ENCODE measurements at regions not wholly inside any gene's neighbourhood (a gene's known extent, or its start where the extent isn't known, plus 50 kb on each side); places are given as distances from the start of the nearest gene placed in this dataset.

DNA sequence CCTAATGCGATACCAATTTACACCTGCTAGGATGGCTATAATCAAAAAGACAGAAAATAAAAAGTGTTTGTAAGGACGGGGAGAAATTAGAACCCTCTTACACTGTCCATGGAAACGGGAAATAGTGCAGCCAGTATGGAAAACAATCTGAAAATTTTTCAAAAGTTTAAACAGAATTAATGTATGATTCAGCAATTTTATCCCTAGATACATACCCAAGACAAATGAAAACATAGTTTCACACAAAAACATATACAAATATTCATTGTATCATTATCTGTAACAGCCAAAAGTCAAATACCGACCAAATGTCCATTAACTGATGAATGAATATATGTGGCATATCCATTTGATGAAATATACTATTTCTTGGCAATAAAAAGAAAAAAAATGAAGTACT, 313.5 kb upstream of the GYPC start:
- no peaks in the 10 kb centered on the region for H3K36me3 ChIP-seq (replicated peaks in 1 of 2; ENCODE audit: control extremely low read depth in 1 of 2, control insufficient read depth in 1 of 2, extremely low read depth in 1 of 2, insufficient read depth in 2 of 2, low read length in 1 of 2)
- H3K4me1 Mint-ChIP-seq, result no peaks in the 10 kb centered on the region
- no peaks in the 10 kb centered on the region for H3K27me3 Mint-ChIP-seq
- H3K4me1 ChIP-seq (ENCODE audit: control insufficient read depth in 2 of 2, insufficient read depth in 2 of 2, low read length in 2 of 2), result no peaks in the 10 kb centered on the region
- H3K9ac ChIP-seq (ENCODE audit: low read length), result no peak overlapping the region
- ATAC-seq (ENCODE audit: low read depth) (no peak), DNase-seq (no peak)
- H3K9me3 Mint-ChIP-seq (ENCODE audit: insufficient read depth), result no peaks in the 10 kb centered on the region
- TF ChIP-seq EZH2 (IDR thresholded peaks at IDR 0.05; ENCODE audit: borderline replicate concordance, insufficient read depth, low read depth, low read length, poor library complexity, severe bottlenecking), result no peak
- H3K4me2 ChIP-seq (replicated peaks; ENCODE audit: low read depth, low read length, poor library complexity, severe bottlenecking), result no peak overlapping the region
- no peak overlapping the region for H3K27ac Mint-ChIP-seq
- H3K9me3 ChIP-seq (ENCODE audit: control extremely low read depth in 1 of 3, control insufficient read depth in 2 of 3, insufficient read depth in 1 of 3, low read length in 2 of 3), result no peaks in the 10 kb centered on the region
- H2AFZ ChIP-seq (ENCODE audit: insufficient read depth, low read depth, low read length, poor library complexity, severe bottlenecking), result no peak overlapping the region
- no peaks in the 10 kb centered on the region for H3K27me3 ChIP-seq (replicated peaks in 1 of 4; ENCODE audit: control extremely low read depth in 1 of 4, control insufficient read depth in 3 of 4, insufficient read depth in 4 of 4, low read length in 3 of 4)
- H3K4me3 Mint-ChIP-seq, result no peak overlapping the region
- no peak overlapping the region for H3K27ac ChIP-seq (ENCODE audit: low read length in 2 of 2)
- no CpG with 5 or more reads among the region's 4 CpGs for WGBS (ENCODE audit: insufficient coverage)
- no peak overlapping the region for H3K4me3 ChIP-seq (ENCODE audit: control extremely low read depth in 1 of 5, extremely low read depth in 1 of 5, insufficient read depth in 1 of 5, low read depth in 2 of 5, low read length in 4 of 5)
- no peaks in the 10 kb centered on the region for H3K79me2 ChIP-seq (ENCODE audit: control insufficient read depth, insufficient read depth, low read length)
- H4K20me1 ChIP-seq (ENCODE audit: control insufficient read depth, insufficient read depth, low read length, poor library complexity, severe bottlenecking), result no peaks in the 10 kb centered on the region
- POLR2A ChIA-PET, result no interaction called here
- intact Hi-C loops (cut with micrococcal nuclease), result no loop called here
- CTCF ChIA-PET, result no interaction called here

DNA sequence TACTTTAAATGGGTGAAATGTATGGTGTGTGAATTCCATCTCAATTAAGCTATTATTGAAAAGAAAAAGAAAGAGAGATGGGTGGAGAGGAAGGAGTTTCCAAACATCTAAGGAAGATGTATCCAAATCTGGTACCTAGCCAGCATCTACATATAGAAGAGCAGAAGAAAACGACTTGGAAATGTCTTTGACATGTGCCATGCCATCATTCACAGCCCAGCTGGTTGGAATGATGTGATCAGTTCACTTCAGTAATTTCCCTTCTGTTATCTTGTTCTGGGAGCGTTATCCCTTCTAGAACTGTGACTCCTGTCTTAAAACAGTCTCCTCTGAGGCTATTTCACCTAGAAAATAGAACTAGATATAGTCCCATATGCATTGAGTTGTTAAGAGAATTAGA, 312.8 kb upstream of the GYPC start:
- Mint-ChIP-seq H3K27ac (no peak overlapping the region), H3K4me1 (no peaks in the 10 kb centered on the region), H3K27me3 (no peaks in the 10 kb centered on the region), H3K9me3 (ENCODE audit: insufficient read depth) (no peaks in the 10 kb centered on the region), H3K4me3 (no peak overlapping the region)
- H4K20me1 ChIP-seq (ENCODE audit: control insufficient read depth, insufficient read depth, low read length, poor library complexity, severe bottlenecking), result no peaks in the 10 kb centered on the region
- H3K4me3 ChIP-seq (ENCODE audit: control extremely low read depth in 1 of 5, extremely low read depth in 1 of 5, insufficient read depth in 1 of 5, low read depth in 2 of 5, low read length in 4 of 5), result no peak overlapping the region
- TF ChIP-seq EZH2 (IDR thresholded peaks at IDR 0.05; ENCODE audit: borderline replicate concordance, insufficient read depth, low read depth, low read length, poor library complexity, severe bottlenecking), result no peak
- TF ChIP-seq, protein P1, sequence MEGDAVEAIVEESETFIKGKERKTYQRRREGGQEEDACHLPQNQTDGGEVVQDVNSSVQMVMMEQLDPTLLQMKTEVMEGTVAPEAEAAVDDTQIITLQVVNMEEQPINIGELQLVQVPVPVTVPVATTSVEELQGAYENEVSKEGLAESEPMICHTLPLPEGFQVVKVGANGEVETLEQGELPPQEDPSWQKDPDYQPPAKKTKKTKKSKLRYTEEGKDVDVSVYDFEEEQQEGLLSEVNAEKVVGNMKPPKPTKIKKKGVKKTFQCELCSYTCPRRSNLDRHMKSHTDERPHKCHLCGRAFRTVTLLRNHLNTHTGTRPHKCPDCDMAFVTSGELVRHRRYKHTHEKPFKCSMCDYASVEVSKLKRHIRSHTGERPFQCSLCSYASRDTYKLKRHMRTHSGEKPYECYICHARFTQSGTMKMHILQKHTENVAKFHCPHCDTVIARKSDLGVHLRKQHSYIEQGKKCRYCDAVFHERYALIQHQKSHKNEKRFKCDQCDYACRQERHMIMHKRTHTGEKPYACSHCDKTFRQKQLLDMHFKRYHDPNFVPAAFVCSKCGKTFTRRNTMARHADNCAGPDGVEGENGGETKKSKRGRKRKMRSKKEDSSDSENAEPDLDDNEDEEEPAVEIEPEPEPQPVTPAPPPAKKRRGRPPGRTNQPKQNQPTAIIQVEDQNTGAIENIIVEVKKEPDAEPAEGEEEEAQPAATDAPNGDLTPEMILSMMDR (IDR thresholded peaks at IDR 0.05), result no peak
- intact Hi-C loops (cut with micrococcal nuclease), result no loop called here
- ChIA-PET CTCF (no interaction called here), POLR2A (no interaction called here)
- H3K27ac ChIP-seq (ENCODE audit: low read length in 2 of 2), result no peak overlapping the region
- H3K36me3 ChIP-seq (replicated peaks in 1 of 2; ENCODE audit: control extremely low read depth in 1 of 2, control insufficient read depth in 1 of 2, extremely low read depth in 1 of 2, insufficient read depth in 2 of 2, low read length in 1 of 2), result no peaks in the 10 kb centered on the region
- ATAC-seq (ENCODE audit: low read depth) (no peak), DNase-seq (no peak)
- no peaks in the 10 kb centered on the region for H3K9me3 ChIP-seq (ENCODE audit: control extremely low read depth in 1 of 3, control insufficient read depth in 2 of 3, insufficient read depth in 1 of 3, low read length in 2 of 3)
- H3K9ac ChIP-seq (ENCODE audit: low read length), result no peak overlapping the region
- H3K79me2 ChIP-seq (ENCODE audit: control insufficient read depth, insufficient read depth, low read length), result no peaks in the 10 kb centered on the region
- H2AFZ ChIP-seq (ENCODE audit: insufficient read depth, low read depth, low read length, poor library complexity, severe bottlenecking), result no peak overlapping the region
- H3K27me3 ChIP-seq (replicated peaks in 1 of 4; ENCODE audit: control extremely low read depth in 1 of 4, control insufficient read depth in 3 of 4, insufficient read depth in 4 of 4, low read length in 3 of 4), result no peaks in the 10 kb centered on the region
- no CpG with 5 or more reads among the region's 2 CpGs for WGBS (ENCODE audit: insufficient coverage)
- H3K4me1 ChIP-seq (ENCODE audit: control insufficient read depth in 2 of 2, insufficient read depth in 2 of 2, low read length in 2 of 2), result no peaks in the 10 kb centered on the region
- no peak overlapping the region for H3K4me2 ChIP-seq (replicated peaks; ENCODE audit: low read depth, low read length, poor library complexity, severe bottlenecking)
